Adipose tissue (tissue), 3 donors: ENCODE measurements at regions not wholly inside any gene's neighbourhood (a gene's known extent, or its start where the extent isn't known, plus 50 kb on each side); places are given as distances from the start of the nearest gene placed in this dataset.
"Not testable (repeated sequence)": the region's sequence is repeated elsewhere in the genome, so short reads cannot be mapped to it uniquely, and the experiment has no call there.

Experiments
- H3K27ac ChIP-seq: one replicate; pipeline ENCODE4 v1.5.1; 2013; ENCODE audit warnings: low read depth, low read length
- WGBS, 3 donors: extraction: QIAGEN DNeasy Blood & Tissue Kit; methylation state at CpG; one replicate each; pipeline ENCODE4 v1.1.7; 2013; 5-methylcytosine and 5-hydroxymethylcytosine counted together
- donor health status: healthy with polysubstance abuse.
- donor health status: Bipolar disorder and iron deficiency.
- donor health status: healthy.

GRCh38 chr10:4623757-4624420, 202.1 kb upstream of the AKR1E2 start:
- 81 to 95% (median 89%) methylated on average over 1 of the region's 1 CpG for WGBS, 3 donors
- H3K27ac ChIP-seq, result no peak overlapping the region

GRCh38 chr10:4623200-4623599, 202.8 kb upstream of the AKR1E2 start:
- 66 to 90% (median 90%) methylated on average over 7 of the region's 7 CpGs for WGBS, 3 donors
- no peak overlapping the region for H3K27ac ChIP-seq

- WGBS, 3 donors, result 73 to 99% (median 90%) methylated on average over 2 of the region's 2 CpGs
- H3K27ac ChIP-seq, result no peak overlapping the region
Measured at GRCh38 chr10:4622384-4622783, 203.6 kb upstream of the AKR1E2 start.

- no peak overlapping the region for H3K27ac ChIP-seq
- 83 to 92% (median 88%) methylated on average over 1 of the region's 1 CpG for WGBS, 3 donors
Measured at GRCh38 chr10:4617589-4617988, 208.4 kb upstream of the AKR1E2 start.

GRCh38 chr10:4615042-4615441, 211.0 kb upstream of the AKR1E2 start:
- H3K27ac ChIP-seq, result no peak overlapping the region
- 82 to 100% (median 97%) methylated on average over 1 of the region's 1 CpG for WGBS, 3 donors

GRCh38 chr10:4609251-4609650, 216.8 kb upstream of the AKR1E2 start:
- H3K27ac ChIP-seq, result no peak overlapping the region
- WGBS, 3 donors, result 62 to 70% (median 63%) methylated on average over 1 of the region's 1 CpG

GRCh38 chr10:4607681-4608080, 218.3 kb upstream of the AKR1E2 start:
- H3K27ac ChIP-seq, result no peak overlapping the region
- WGBS, 3 donors, result 74 to 88% (median 80%) methylated on average over 13 of the region's 13 CpGs

GRCh38 chr10:4606856-4607636, 219.0 kb upstream of the AKR1E2 start:
- 73 to 93% (median 91%) methylated on average over 6 of the region's 6 CpGs for whole genome bisulfite sequencing, 3 donors
- no peak overlapping the region for H3K27ac ChIP-seq

GRCh38 chr10:4602764-4603491, 223.1 kb upstream of the AKR1E2 start:
- 79 to 87% (median 86%) methylated on average over 7 of the region's 7 CpGs for WGBS, 3 donors

GRCh38 chr10:4599471-4599870, 226.5 kb upstream of the AKR1E2 start:
- WGBS, 3 donors, result 71 to 88% (median 87%) methylated on average over 2 of the region's 2 CpGs
- H3K27ac ChIP-seq, result no peak overlapping the region

More at GRCh38 chr10:4602764-4603491, 223.1 kb upstream of the AKR1E2 start:
- H3K27ac ChIP-seq, result no peak overlapping the region

- WGBS, 3 donors, result 67% methylated on average over 1 of the region's 2 CpGs; no CpG with 5 or more reads in 2 of the 3 donors
- not testable (repeated sequence) for H3K27ac ChIP-seq
Measured at GRCh38 chr10:4597898-4598297, 228.1 kb upstream of the AKR1E2 start.

GRCh38 chr10:4596951-4597350, 229.1 kb upstream of the AKR1E2 start:
- WGBS, 3 donors, result 71 to 86% (median 81%) methylated on average over 1 of the region's 1 CpG
- H3K27ac ChIP-seq, result no peak overlapping the region

- 75 to 95% (median 91%) methylated on average over 4 of the region's 4 CpGs for WGBS, 3 donors
- no peak overlapping the region for H3K27ac ChIP-seq
Measured at GRCh38 chr10:4595719-4596319, 230.2 kb upstream of the AKR1E2 start.

GRCh38 chr10:4590807-4591206, 235.2 kb upstream of the AKR1E2 start:
- 97 to 100% (median 99%) methylated on average over 1 of the region's 1 CpG for WGBS, 3 donors
- no peak overlapping the region for H3K27ac ChIP-seq

- no peak overlapping the region for H3K27ac ChIP-seq
- 64 to 89% (median 82%) methylated on average over 3 of the region's 3 CpGs for WGBS, 3 donors
Measured at GRCh38 chr10:4588824-4589223, 237.2 kb upstream of the AKR1E2 start.

GRCh38 chr10:4587466-4587865, 238.5 kb upstream of the AKR1E2 start:
- WGBS, 3 donors, result 80 to 100% (median 97%) methylated on average over 1 of the region's 1 CpG

GRCh38 chr10:4586776-4587175, 239.2 kb upstream of the AKR1E2 start:
- 60 to 87% (median 80%) methylated on average over 4 of the region's 4 CpGs for WGBS, 3 donors
- no peak overlapping the region for H3K27ac ChIP-seq

More at GRCh38 chr10:4587466-4587865, 238.5 kb upstream of the AKR1E2 start:
- H3K27ac ChIP-seq, result no peak overlapping the region

- 65 to 89% (median 83%) methylated on average over 3 of the region's 3 CpGs for WGBS, 3 donors
- no peak overlapping the region for H3K27ac ChIP-seq
Measured at GRCh38 chr10:4581929-4582328, 244.1 kb upstream of the AKR1E2 start.

GRCh38 chr10:4579844-4580243, 246.2 kb upstream of the AKR1E2 start:
- no peak overlapping the region for H3K27ac ChIP-seq
- WGBS, 3 donors, result 67 to 89% (median 88%) methylated on average over 3 of the region's 3 CpGs
